ENCODE measurements at regions not wholly inside any gene's neighbourhood (a gene's known extent, or its start where the extent isn't known, plus 50 kb on each side); places are given as distances from the start of the nearest gene placed in this dataset.

DNA sequence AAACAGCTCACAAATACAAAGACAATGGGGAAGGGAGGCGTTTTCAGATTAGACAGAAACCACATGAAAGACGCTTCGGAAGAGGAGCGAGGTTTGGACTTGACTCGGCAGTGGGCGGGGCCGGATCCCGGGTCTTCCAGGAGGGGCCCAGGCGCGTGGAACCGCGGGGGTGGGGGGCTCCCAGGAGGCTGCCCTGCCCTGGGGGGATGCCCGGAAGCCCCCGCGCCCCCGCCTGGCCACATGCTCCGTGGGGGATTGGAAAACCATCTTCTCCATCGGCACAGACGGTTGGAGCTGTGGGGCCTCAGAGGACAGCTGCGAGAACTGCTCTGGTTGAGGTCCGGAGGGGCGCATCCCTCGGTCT lies 186.0 kb upstream of the SHH start:
- Histone ChIP-seq H3K9me3 (replicated peaks; ENCODE audit: control insufficient read depth, insufficient read depth, low read length) (peaks cover 2% of the 10 kb centered on the region), H2AFZ (ENCODE audit: low read depth, low read length) (no peak overlapping the region), H3K4me3 (replicated peaks in 1 of 3; ENCODE audit: insufficient read depth in 1 of 3, low read depth in 1 of 3, low read length in 3 of 3) (no peak overlapping the region), H3K9ac (replicated peaks; ENCODE audit: extremely low read depth, insufficient read depth, low read length) (no peak overlapping the region), H3K79me2 (ENCODE audit: control insufficient read depth, insufficient read depth, low read length) (no peaks in the 10 kb centered on the region), H4K20me1 (replicated peaks; ENCODE audit: control insufficient read depth, extremely low read depth, insufficient read depth, low read length) (no peaks in the 10 kb centered on the region), H3K4me2 (ENCODE audit: insufficient read depth, low read length) (no peak overlapping the region), H3K27ac (ENCODE audit: insufficient read depth, low read depth, low read length) (no peak overlapping the region), H3K4me1 (ENCODE audit: control insufficient read depth, extremely low read depth, insufficient read depth, low read length) (no peaks in the 10 kb centered on the region), H3K9me1 (replicated peaks; ENCODE audit: control insufficient read depth, extremely low read depth, insufficient read depth, low read length) (no peaks in the 10 kb centered on the region), H3K36me3 (ENCODE audit: control insufficient read depth in 2 of 2, extremely low read depth in 1 of 2, insufficient read depth in 2 of 2, low read length in 2 of 2) (no peaks in the 10 kb centered on the region), H3K27me3 (ENCODE audit: control insufficient read depth in 2 of 2, insufficient read depth in 2 of 2, low read length in 2 of 2) (no peaks in the 10 kb centered on the region)
- dilution Hi-C loops (cut with MboI; ENCODE audit: extremely low pct_ligation_motif_present, low sequenced_read_pairs) (no loop called here), intact Hi-C loops (cut with micrococcal nuclease) (no loop called here)
- DNase-seq (ENCODE audit: low read depth, low spot score) (no peak), FAIRE-seq (no peak)
- TF ChIP-seq, protein P1, sequence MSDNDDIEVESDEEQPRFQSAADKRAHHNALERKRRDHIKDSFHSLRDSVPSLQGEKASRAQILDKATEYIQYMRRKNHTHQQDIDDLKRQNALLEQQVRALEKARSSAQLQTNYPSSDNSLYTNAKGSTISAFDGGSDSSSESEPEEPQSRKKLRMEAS (IDR thresholded peaks at IDR 0.05; ENCODE audit: insufficient read depth, insufficient read length), result no peak
- TF ChIP-seq JUN (IDR thresholded peaks at IDR 0.05; ENCODE audit: borderline replicate concordance, insufficient read depth, insufficient read length, low read depth) (no peak), GATA2 (IDR thresholded peaks at IDR 0.05; ENCODE audit: insufficient read depth, insufficient read length, low read depth, low read length) (no peak), CTCF (IDR thresholded peaks at IDR 0.05; ENCODE audit: extremely low read depth in 1 of 2, insufficient read depth in 1 of 2, low read depth in 1 of 2, low read length in 2 of 2) (no peak), FOS (IDR thresholded peaks at IDR 0.05; ENCODE audit: borderline replicate concordance, insufficient read depth, low read length) (no peak), MYC (IDR thresholded peaks at IDR 0.05; ENCODE audit: low read depth, low read length) (no peak), POLR2AphosphoS5 (IDR thresholded peaks at IDR 0.05; ENCODE audit: insufficient read depth, low read depth, low read length) (no peak), EZH2 (IDR thresholded peaks at IDR 0.05; ENCODE audit: borderline replicate concordance, low read depth, low read length, severe bottlenecking) (no peak), POLR2A (IDR thresholded peaks at IDR 0.05; ENCODE audit: low read depth, low read length) (no peak)
- POLR2A ChIA-PET, result no interaction called here
- BruUV-seq (replicated peaks), result no TSS peak
- CTCF ChIA-PET, result no interaction called here
